H1 (cell line): ENCODE measurements at regions not wholly inside any gene's neighbourhood (a gene's known extent, or its start where the extent isn't known, plus 50 kb on each side); places are given as distances from the start of the nearest gene placed in this dataset.

ENCODE experiments used
- CTCF ChIA-PET: fragments of 300-600 bp; sonication (Branson Sonifier 250); formaldehyde crosslinking; loops from one replicate; lab custom pipeline; 2021; ENCODE audit not compliant: partially characterized antibody; lab: Charles Lee
- POLR2A ChIA-PET: fragments of 300-600 bp; sonication (Branson Sonifier 250); formaldehyde crosslinking; loops from one replicate; lab custom pipeline; 2021; ENCODE audit warnings: inconsistent platforms; ENCODE audit not compliant: partially characterized antibody; lab: Charles Lee
- DNase-seq, 2 experiments: peaks; one replicate each; pipeline versions ENCODE4 v3.0.0 to v3.0.0-alpha.2; 2010 to 2022; ENCODE audit warnings: low spot score in 2 of 2, low read depth in 1 of 2, mixed read lengths in 1 of 2
- FAIRE-seq: peaks from 2 replicates; lab custom pipeline; 2011; peaks lifted over from hg19 to GRCh38; lab: Jason Lieb, UNC
- H2AFZ ChIP-seq: 2 replicates; pipeline ENCODE4 v1.8.1; 2012; ENCODE audit warnings: low read length, inconsistent platforms
- H2AK5ac ChIP-seq: 2 replicates; pipeline ENCODE4 v1.6.1; 2013; ENCODE audit warnings: low read depth, low read length
- H2BK120ac ChIP-seq: replicated peaks from 2 replicates; pipeline ENCODE3; 2013; ENCODE audit warnings: low read depth, low read length, inconsistent platforms
- H2BK12ac ChIP-seq: 2 replicates; pipeline ENCODE4 v1.6.1; 2013; ENCODE audit warnings: low read depth, low read length
- H2BK15ac ChIP-seq: 2 replicates; pipeline ENCODE4 v1.6.1; 2013; ENCODE audit warnings: low read length
- H2BK20ac ChIP-seq: 2 replicates; pipeline ENCODE4 v1.6.1; 2013; ENCODE audit warnings: low read length
- H2BK5ac ChIP-seq: 2 replicates; pipeline ENCODE4 v1.6.1; 2013; ENCODE audit warnings: low read depth, low read length
- H3K14ac ChIP-seq: 2 replicates; pipeline ENCODE4 v1.6.1; 2013; ENCODE audit warnings: inconsistent platforms; ENCODE audit not compliant: insufficient read length
- H3K18ac ChIP-seq: 2 replicates; pipeline ENCODE4 v1.6.1; 2013; ENCODE audit warnings: low read length; ENCODE audit errors: extremely low read depth
- H3K23ac ChIP-seq: 2 replicates; pipeline ENCODE4 v1.6.1; 2013; ENCODE audit warnings: inconsistent platforms; ENCODE audit not compliant: insufficient read length
- H3K23me2 ChIP-seq: 2 replicates; pipeline ENCODE4 v1.6.1; 2013; ENCODE audit warnings: low read depth, low read length
- H3K27ac ChIP-seq: 2 replicates; pipeline ENCODE4 v1.6.1; 2011; ENCODE audit warnings: low read depth, low read length, inconsistent platforms
- H3K27me3 ChIP-seq, 4 experiments: replicated peaks in 1 of 4; 1 replicate in 1 of 4; 2 replicates in 3 of 4; pipeline versions ENCODE4 v1.6.1 to v1.8.1; 2011 to 2013; ENCODE audit warnings: low read length in 3 of 4, mild to moderate bottlenecking in 3 of 4, inconsistent platforms in 2 of 4, mixed read lengths in 2 of 4, moderate library complexity in 1 of 4; ENCODE audit not compliant: control insufficient read depth in 3 of 4, insufficient read depth in 3 of 4; ENCODE audit errors: extremely low read depth in 1 of 4
- H3K36me3 ChIP-seq, 4 experiments: 2 replicates each; pipeline versions ENCODE4 v1.6.1 to v1.8.1; 2011 to 2013; ENCODE audit warnings: mild to moderate bottlenecking in 4 of 4, low read length in 3 of 4, moderate library complexity in 2 of 4, control low read depth in 1 of 4, inconsistent platforms in 1 of 4; ENCODE audit not compliant: insufficient read depth in 4 of 4, control insufficient read depth in 2 of 4
- H3K4ac ChIP-seq: replicated peaks from 2 replicates; pipeline ENCODE3; 2013; ENCODE audit warnings: low read length, low read depth, mixed read lengths, inconsistent platforms; ENCODE audit not compliant: insufficient read length
- H3K4me1 ChIP-seq, 4 experiments: replicated peaks in 1 of 4; 1 replicate in 1 of 4; 2 replicates in 3 of 4; pipeline versions ENCODE4 v1.6.1 to v1.8.1; 2011 to 2013; ENCODE audit warnings: low read length in 3 of 4, inconsistent platforms in 2 of 4, mixed read lengths in 1 of 4; ENCODE audit not compliant: insufficient read depth in 4 of 4, control insufficient read depth in 3 of 4
- H3K4me2 ChIP-seq, 2 experiments: 2 replicates each; pipeline versions ENCODE4 v1.6.1 to v1.8.1; 2011 to 2013; ENCODE audit warnings: low read depth in 2 of 2, low read length in 2 of 2, control low read depth in 1 of 2, inconsistent platforms in 1 of 2, mild to moderate bottlenecking in 1 of 2; ENCODE audit not compliant: insufficient read depth in 1 of 2
- H3K4me3 ChIP-seq, 4 experiments: fragments of 200-600, 300-600 bp in 1 of 4; sonication (generic), shearing (Covaris generic), sonication (Bioruptor Twin) in 1 of 4; 2 replicates each; pipeline versions ENCODE4 v1.5.1 to v1.8.1; 2011 to 2016; ENCODE audit warnings: low read length in 4 of 4, low read depth in 3 of 4, control low read depth in 2 of 4, inconsistent platforms in 2 of 4, mild to moderate bottlenecking in 2 of 4, mixed read lengths in 1 of 4, moderate library complexity in 1 of 4; ENCODE audit not compliant: insufficient read depth in 2 of 4; ENCODE audit errors: extremely low read depth in 1 of 4
- H3K56ac ChIP-seq: replicated peaks from 2 replicates; pipeline ENCODE3; 2013; ENCODE audit warnings: low read depth, mild to moderate bottlenecking, mixed read lengths, low read length, inconsistent platforms; ENCODE audit not compliant: insufficient read length
- H3K79me1 ChIP-seq: 2 replicates; pipeline ENCODE4 v1.6.1; 2013; ENCODE audit warnings: low read depth, low read length, control low read depth
- H3K79me2 ChIP-seq, 2 experiments: 2 replicates each; pipeline versions ENCODE4 v1.6.1 to v1.8.1; 2012 to 2013; ENCODE audit warnings: low read length in 2 of 2, mild to moderate bottlenecking in 2 of 2, inconsistent platforms in 1 of 2; ENCODE audit not compliant: insufficient read depth in 2 of 2, control insufficient read depth in 1 of 2
- H3K9ac ChIP-seq, 4 experiments: replicated peaks in 1 of 4; 1 replicate in 1 of 4; 2 replicates in 3 of 4; pipeline versions ENCODE4 v1.6.1 to v1.8.1; 2011 to 2013; ENCODE audit warnings: low read depth in 3 of 4, low read length in 3 of 4, control low read depth in 2 of 4, mild to moderate bottlenecking in 2 of 4, moderate library complexity in 2 of 4, inconsistent platforms in 1 of 4; ENCODE audit errors: extremely low read depth in 1 of 4
- H3K9me3 ChIP-seq, 2 experiments: 2 replicates each; pipeline versions ENCODE4 v1.6.1 to v1.8.1; 2012 to 2013; ENCODE audit warnings: mild to moderate bottlenecking in 2 of 2, moderate library complexity in 2 of 2, control low read depth in 1 of 2, inconsistent platforms in 1 of 2, low read depth in 1 of 2, low read length in 1 of 2, mixed read lengths in 1 of 2; ENCODE audit not compliant: insufficient read depth in 2 of 2
- H4K20me1 ChIP-seq, 2 experiments: replicated peaks in 1 of 2; 2 replicates each; pipeline versions ENCODE3 to v1.8.1; 2011 to 2013; ENCODE audit warnings: inconsistent platforms in 2 of 2, low read length in 2 of 2, mild to moderate bottlenecking in 1 of 2; ENCODE audit not compliant: insufficient read depth in 2 of 2, control insufficient read depth in 1 of 2
- H4K5ac ChIP-seq: 2 replicates; pipeline ENCODE4 v1.6.1; 2013; ENCODE audit warnings: low read length, low read depth, mixed read lengths, inconsistent platforms; ENCODE audit not compliant: insufficient read length
- H4K8ac ChIP-seq: 2 replicates; pipeline ENCODE4 v1.8.0; 2013; ENCODE audit warnings: mild to moderate bottlenecking, moderate library complexity, low read length, inconsistent platforms; ENCODE audit not compliant: insufficient read depth; ENCODE audit errors: extremely low read depth
- H4K91ac ChIP-seq: replicated peaks from 2 replicates; pipeline ENCODE3; 2013; ENCODE audit warnings: low read length, mixed read lengths, inconsistent platforms; ENCODE audit not compliant: insufficient read length
- BCL11A ChIP-seq, 2 experiments: IDR thresholded peaks; one replicate each; pipeline ENCODE4 v1.6.1; 2011; ENCODE audit warnings: low read depth in 2 of 2, low read length in 2 of 2, mild to moderate bottlenecking in 2 of 2
- CBX5 ChIP-seq: fragments of 300-800, 300-1000 bp; sonication (generic); IDR thresholded peaks from 2 replicates; pipeline ENCODE4 v1.7.1; 2016; ENCODE audit warnings: antibody characterized with exemption, low read length, low read depth
- CBX8 ChIP-seq: fragments of 300-800, 300-1000 bp; sonication (generic); IDR thresholded peaks from 2 replicates; pipeline ENCODE4 v1.7.1; 2016; ENCODE audit warnings: low read depth, low read length, borderline replicate concordance
- FOSL1 ChIP-seq: IDR thresholded peaks from 2 replicates; pipeline ENCODE4 v1.6.1; 2011; ENCODE audit warnings: mild to moderate bottlenecking, low read depth, low read length, moderate library complexity; ENCODE audit not compliant: insufficient read depth
- KDM1A ChIP-seq: fragments of 200-600, 300-600 bp; sonication (generic); IDR thresholded peaks from 2 replicates; pipeline ENCODE4 v1.7.1; 2016; ENCODE audit warnings: mild to moderate bottlenecking, low read length, borderline replicate concordance
- MAFK ChIP-seq: IDR thresholded peaks from 2 replicates; pipeline ENCODE4 v1.6.1; 2012; ENCODE audit warnings: low read depth, mild to moderate bottlenecking, improper control_type of control experiment, low read length
- NANOG ChIP-seq: IDR thresholded peaks from 2 replicates; pipeline ENCODE4 v1.6.1; 2011; ENCODE audit warnings: low read length, low read depth, mild to moderate bottlenecking, inconsistent platforms; ENCODE audit not compliant: insufficient read depth, poor library complexity, severe bottlenecking
- POLR2A ChIP-seq, 2 experiments: IDR thresholded peaks; 1 replicate in 1 of 2; 2 replicates in 1 of 2; pipeline ENCODE4 v1.6.1; 2011; ENCODE audit warnings: low read depth in 2 of 2, low read length in 2 of 2, mild to moderate bottlenecking in 2 of 2; ENCODE audit errors: control extremely low read depth in 1 of 2
- SIN3A ChIP-seq, 2 experiments: IDR thresholded peaks in 1 of 2; conservative IDR thresholded peaks in 1 of 2; 2 replicates each; pipeline ENCODE4 v1.6.1; 2011 to 2012; ENCODE audit warnings: low read length in 2 of 2, improper control_type of control experiment in 1 of 2, low read depth in 1 of 2, mild to moderate bottlenecking in 1 of 2
- SIRT6 ChIP-seq: IDR thresholded peaks from one replicate; pipeline ENCODE4 v1.7.1; 2012; ENCODE audit warnings: low read length, inconsistent platforms
- SUZ12 ChIP-seq: fragments of 200-600 bp; sonication (generic); IDR thresholded peaks from 2 replicates; pipeline ENCODE4 v1.6.1; 2012; ENCODE audit warnings: mild to moderate bottlenecking, inconsistent platforms, low read length, moderate library complexity, mixed read lengths
- TAF1 ChIP-seq: IDR thresholded peaks from 2 replicates; pipeline ENCODE4 v1.6.1; 2011; ENCODE audit warnings: mild to moderate bottlenecking, low read depth, low read length
- YY1 ChIP-seq: IDR thresholded peaks from 2 replicates; pipeline ENCODE4 v1.6.1; 2011; ENCODE audit warnings: low read depth, mild to moderate bottlenecking, low read length
- WGBS, 2 experiments: shearing (Covaris generic) in 1 of 2; methylation state at CpG; one replicate each; pipeline versions ENCODE4 v1.1.6 to v1.1.7; 2013 to 2015; ENCODE audit warnings: low lambda C conversion rate in 2 of 2, mixed read lengths in 2 of 2, inconsistent platforms in 1 of 2, low coverage in 1 of 2, missing lambda C conversion rate in 1 of 2; ENCODE audit not compliant: insufficient replicate concordance in 2 of 2, insufficient coverage in 1 of 2, insufficient read length in 1 of 2; ENCODE audit errors: extremely low coverage in 1 of 2, missing lambda C conversion rate in 1 of 2; 5-methylcytosine and 5-hydroxymethylcytosine counted together

GRCh38 chr6:9948678-9949077 is 466.2 kb downstream of the TFAP2A start:
- Histone ChIP-seq H4K5ac (no peak overlapping the region), H3K4me3 (no peak overlapping the region), H3K79me2 (no peaks in the 10 kb centered on the region), H4K91ac (no peak overlapping the region), H3K79me1 (no peaks in the 10 kb centered on the region), H3K9ac (no peak overlapping the region), H3K56ac (no peak overlapping the region), H3K4ac (no peak overlapping the region), H2BK5ac (no peak overlapping the region), H2BK120ac (no peak overlapping the region), H4K8ac (no peak overlapping the region), H3K14ac (no peak overlapping the region), H4K20me1 (no peaks in the 10 kb centered on the region), H3K23me2 (no peaks in the 10 kb centered on the region), H3K27ac (no peak overlapping the region), H3K18ac (no peak overlapping the region), H2AK5ac (no peak overlapping the region), H2BK15ac (no peak overlapping the region), H3K4me1 (no peaks in the 10 kb centered on the region), H3K27me3 (no peaks in the 10 kb centered on the region), H2BK20ac (no peak overlapping the region), H3K23ac (no peak overlapping the region), H3K36me3 (no peaks in the 10 kb centered on the region), H3K9me3 (no peaks in the 10 kb centered on the region), H3K4me2 (no peak overlapping the region), H2BK12ac (no peak overlapping the region), H2AFZ (no peak overlapping the region; the same call in 1 of the 2 replicates)
- DNase-seq, result no peak
- POLR2A ChIA-PET, result no interaction called here
- FAIRE-seq, result no peak
- TF ChIP-seq SUZ12 (no peak), CBX5 (no peak), SIN3A (conservative IDR thresholded peaks at IDR 0.05 in 1 of 2, IDR thresholded peaks at IDR 0.05 in 1 of 2; ENCODE audit: low read depth in 1 of 2, low read length in 2 of 2) (no peak), TAF1 (no peak), YY1 (no peak), BCL11A (IDR thresholded peaks at IDR 0.05; ENCODE audit: low read depth in 2 of 2, low read length in 2 of 2) (no peak), KDM1A (no peak), SIRT6 (no peak), MAFK (no peak), NANOG (no peak), CBX8 (no peak), FOSL1 (no peak), POLR2A (IDR thresholded peaks at IDR 0.05; ENCODE audit: control extremely low read depth in 1 of 2, low read depth in 2 of 2, low read length in 2 of 2) (no peak)
- WGBS, 2 experiments, result 87% methylated on average over 3 of the region's 3 CpGs; no CpG with 5 or more reads in 1 of the 2 experiments
- CTCF ChIA-PET, result no interaction called here
